SK-N-SH (cell line): ENCODE measurements at regions not wholly inside any gene's neighbourhood (a gene's known extent, or its start where the extent isn't known, plus 50 kb on each side); places are given as distances from the start of the nearest gene placed in this dataset.

Source experiments
- CTCF ChIA-PET: fragments of 300-600, 350-600 bp; formaldehyde crosslinking; extraction: SDS; loops from one replicate; lab custom pipeline; 2021; lab: Yijun Ruan, JAX
- POLR2A ChIA-PET: fragments of 350-600 bp; sonication (Branson Sonifier 250); formaldehyde crosslinking; extraction: SDS; loops from one replicate; lab custom pipeline; 2020; ENCODE audit warnings: antibody characterized with exemption, inconsistent platforms; lab: Yijun Ruan, JAX
- DNase-seq: peaks from one replicate; pipeline ENCODE4 v3.0.0; 2012
- H2AFZ ChIP-seq: fragments of 200-600 bp; sonication (generic); 2 replicates; pipeline ENCODE4 v1.8.1; 2016; ENCODE audit warnings: antibody characterized with exemption, mild to moderate bottlenecking, low read depth
- H3F3A ChIP-seq: fragments of 200-600 bp; sonication (generic); replicated peaks from 2 replicates; pipeline ENCODE3; 2016; ENCODE audit warnings: antibody characterized with exemption, mild to moderate bottlenecking; ENCODE audit not compliant: insufficient read depth
- H3K27ac ChIP-seq, 2 experiments: fragments of 200-500 bp in 1 of 2; fragments of 200-600 bp in 1 of 2; sonication (Bioruptor generic) in 1 of 2; sonication (generic), shearing (Covaris generic) in 1 of 2; 2 replicates each; pipeline versions ENCODE4 v1.5.1 to v1.6.1; 2014 to 2016; ENCODE audit warnings: low read depth in 2 of 2, inconsistent platforms in 1 of 2, low read length in 1 of 2, mild to moderate bottlenecking in 1 of 2, mixed read lengths in 1 of 2
- H3K27me3 ChIP-seq: fragments of 200-600 bp; sonication (generic), shearing (Covaris generic); 2 replicates; pipeline ENCODE4 v1.6.1; 2016; ENCODE audit warnings: mixed run types; ENCODE audit not compliant: insufficient read depth
- H3K36me3 ChIP-seq, 2 experiments: fragments of 200-500 bp in 1 of 2; fragments of 200-600 bp in 1 of 2; sonication (Bioruptor generic) in 1 of 2; sonication (generic) in 1 of 2; replicated peaks in 1 of 2; 2 replicates each; pipeline versions ENCODE3 to v1.5.1; 2014 to 2016; ENCODE audit warnings: low read length in 1 of 2, mild to moderate bottlenecking in 1 of 2; ENCODE audit not compliant: insufficient read depth in 2 of 2, control insufficient read depth in 1 of 2
- H3K4me1 ChIP-seq, 2 experiments: fragments of 200-500 bp in 1 of 2; fragments of 200-600 bp in 1 of 2; sonication (Bioruptor generic) in 1 of 2; sonication (generic), shearing (Covaris generic) in 1 of 2; 2 replicates each; pipeline versions ENCODE4 v1.5.1 to v1.6.1; 2014 to 2016; ENCODE audit warnings: low read depth in 1 of 2, low read length in 1 of 2, mixed run types in 1 of 2; ENCODE audit not compliant: insufficient read depth in 2 of 2, control insufficient read depth in 1 of 2
- H3K4me2 ChIP-seq: fragments of 200-600 bp; sonication (generic), shearing (Covaris generic); 2 replicates; pipeline ENCODE4 v1.6.1; 2017; ENCODE audit warnings: mixed run types
- H3K4me3 ChIP-seq, 2 experiments: fragments of 200-500 bp in 1 of 2; fragments of 200-600 bp in 1 of 2; sonication (Bioruptor generic) in 1 of 2; sonication (generic), shearing (Covaris generic) in 1 of 2; 2 replicates each; pipeline versions ENCODE4 v1.5.1 to v1.8.1; 2014 to 2016; ENCODE audit warnings: low read depth in 2 of 2, inconsistent platforms in 1 of 2, low read length in 1 of 2, mild to moderate bottlenecking in 1 of 2, mixed read lengths in 1 of 2, moderate library complexity in 1 of 2
- H3K79me2 ChIP-seq: fragments of 200-600 bp; sonication (generic); 2 replicates; pipeline ENCODE4 v1.8.1; 2017; ENCODE audit warnings: mild to moderate bottlenecking; ENCODE audit not compliant: insufficient read depth
- H3K9ac ChIP-seq: fragments of 200-600 bp; sonication (generic); 2 replicates; pipeline ENCODE4 v1.6.1; 2017; ENCODE audit warnings: mixed run types
- H3K9me2 ChIP-seq: fragments of 200-600 bp; sonication (generic); 2 replicates; pipeline ENCODE4 v1.6.1; 2017; ENCODE audit warnings: mixed run types
- H3K9me3 ChIP-seq: fragments of 200-600 bp; sonication (generic); 2 replicates; pipeline ENCODE4 v1.6.1; 2017; ENCODE audit warnings: mixed run types, mild to moderate bottlenecking, moderate library complexity
- H4K20me1 ChIP-seq: fragments of 200-600 bp; sonication (generic); 2 replicates; pipeline ENCODE4 v1.6.1; 2017; ENCODE audit warnings: mild to moderate bottlenecking, mixed run types; ENCODE audit not compliant: insufficient read depth
- FOSL2 ChIP-seq: IDR thresholded peaks from 2 replicates; pipeline ENCODE4 v1.4.0; 2012; ENCODE audit warnings: low read depth, mild to moderate bottlenecking, moderate library complexity, borderline replicate concordance
- NFIC ChIP-seq: IDR thresholded peaks from 2 replicates; pipeline ENCODE4 v1.4.0; 2012; ENCODE audit warnings: borderline replicate concordance
- RAD21 ChIP-seq: IDR thresholded peaks from 2 replicates; pipeline ENCODE4 v1.6.1; 2012; ENCODE audit warnings: mild to moderate bottlenecking, low read length
- TAF1 ChIP-seq: IDR thresholded peaks from 2 replicates; pipeline ENCODE4 v1.6.1; 2012; ENCODE audit warnings: low read depth, mild to moderate bottlenecking, low read length, moderate library complexity, borderline replicate concordance
- WGBS: methylation state at CpG from one replicate; pipeline ENCODE4 v1.1.6; 2017; ENCODE audit warnings: low lambda C conversion rate; 5-methylcytosine and 5-hydroxymethylcytosine counted together
- TF ChIP-seq, protein P1 (sequence below): IDR thresholded peaks from 2 replicates; pipeline ENCODE4 v1.6.1; 2012; ENCODE audit warnings: mild to moderate bottlenecking, low read depth, low read length, moderate library complexity
- TF ChIP-seq, protein P2 (sequence below): fragments of 150-350 bp; IDR thresholded peaks from 2 replicates; pipeline ENCODE4 v1.6.1; 2016; ENCODE audit warnings: mild to moderate bottlenecking, low read depth, low read length

GRCh38 chr13:90796474-90796873, 551.0 kb upstream of the MIR17HG start:
- H4K20me1 ChIP-seq, result no peaks in the 10 kb centered on the region
- H3K79me2 ChIP-seq, result no peaks in the 10 kb centered on the region
- TF ChIP-seq NFIC (no peak), TAF1 (no peak)
- H3K9ac ChIP-seq, result no peak overlapping the region
- peaks cover 0 to 8% of the 10 kb centered on the region in 2 experiments; a peak in 3 of 4 replicates for H3K4me1 ChIP-seq
- H3K36me3 ChIP-seq, result no peaks in the 10 kb centered on the region
- H3F3A ChIP-seq, result no peaks in the 10 kb centered on the region
- ChIA-PET POLR2A (no interaction called here), CTCF (no interaction called here)
- no peaks in the 10 kb centered on the region for H3K9me2 ChIP-seq
- H3K4me3 ChIP-seq, result no peak overlapping the region
- no peak overlapping the region for H2AFZ ChIP-seq
- H3K27me3 ChIP-seq, result no peaks in the 10 kb centered on the region
- 65% methylated on average over 4 of the region's 4 CpGs for WGBS
- H3K4me2 ChIP-seq, result no peak overlapping the region
- H3K27ac ChIP-seq, result no peak overlapping the region
- no peaks in the 10 kb centered on the region for H3K9me3 ChIP-seq
- no peak for DNase-seq

- no peak overlapping the region for H3K27ac ChIP-seq
- no peak overlapping the region for H2AFZ ChIP-seq
- H3K4me3 ChIP-seq, result no peak overlapping the region
- H4K20me1 ChIP-seq, result no peaks in the 10 kb centered on the region
- H3K9me3 ChIP-seq, result no peaks in the 10 kb centered on the region
- H3K9me2 ChIP-seq, result no peaks in the 10 kb centered on the region
- no peaks in the 10 kb centered on the region for H3F3A ChIP-seq
- H3K9ac ChIP-seq, result no peak overlapping the region
- whole genome bisulfite sequencing, result 75% methylated on average over 2 of the region's 2 CpGs
- H3K79me2 ChIP-seq, result no peaks in the 10 kb centered on the region
- peaks cover 0 to 8% of the 10 kb centered on the region in 2 experiments; a peak in 3 of 4 replicates for H3K4me1 ChIP-seq
- H3K27me3 ChIP-seq, result no peaks in the 10 kb centered on the region
- TF ChIP-seq RAD21, result no peak
- TF ChIP-seq, protein P1, sequence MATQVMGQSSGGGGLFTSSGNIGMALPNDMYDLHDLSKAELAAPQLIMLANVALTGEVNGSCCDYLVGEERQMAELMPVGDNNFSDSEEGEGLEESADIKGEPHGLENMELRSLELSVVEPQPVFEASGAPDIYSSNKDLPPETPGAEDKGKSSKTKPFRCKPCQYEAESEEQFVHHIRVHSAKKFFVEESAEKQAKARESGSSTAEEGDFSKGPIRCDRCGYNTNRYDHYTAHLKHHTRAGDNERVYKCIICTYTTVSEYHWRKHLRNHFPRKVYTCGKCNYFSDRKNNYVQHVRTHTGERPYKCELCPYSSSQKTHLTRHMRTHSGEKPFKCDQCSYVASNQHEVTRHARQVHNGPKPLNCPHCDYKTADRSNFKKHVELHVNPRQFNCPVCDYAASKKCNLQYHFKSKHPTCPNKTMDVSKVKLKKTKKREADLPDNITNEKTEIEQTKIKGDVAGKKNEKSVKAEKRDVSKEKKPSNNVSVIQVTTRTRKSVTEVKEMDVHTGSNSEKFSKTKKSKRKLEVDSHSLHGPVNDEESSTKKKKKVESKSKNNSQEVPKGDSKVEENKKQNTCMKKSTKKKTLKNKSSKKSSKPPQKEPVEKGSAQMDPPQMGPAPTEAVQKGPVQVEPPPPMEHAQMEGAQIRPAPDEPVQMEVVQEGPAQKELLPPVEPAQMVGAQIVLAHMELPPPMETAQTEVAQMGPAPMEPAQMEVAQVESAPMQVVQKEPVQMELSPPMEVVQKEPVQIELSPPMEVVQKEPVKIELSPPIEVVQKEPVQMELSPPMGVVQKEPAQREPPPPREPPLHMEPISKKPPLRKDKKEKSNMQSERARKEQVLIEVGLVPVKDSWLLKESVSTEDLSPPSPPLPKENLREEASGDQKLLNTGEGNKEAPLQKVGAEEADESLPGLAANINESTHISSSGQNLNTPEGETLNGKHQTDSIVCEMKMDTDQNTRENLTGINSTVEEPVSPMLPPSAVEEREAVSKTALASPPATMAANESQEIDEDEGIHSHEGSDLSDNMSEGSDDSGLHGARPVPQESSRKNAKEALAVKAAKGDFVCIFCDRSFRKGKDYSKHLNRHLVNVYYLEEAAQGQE, result no peak
- ChIA-PET POLR2A (no interaction called here), CTCF (no interaction called here)
- H3K4me2 ChIP-seq, result no peak overlapping the region
- DNase-seq, result no peak
- H3K36me3 ChIP-seq, result no peaks in the 10 kb centered on the region
These were observed 550.2 kb upstream of the MIR17HG start for GRCh38 chr13:90797335-90797734.

- CTCF ChIA-PET, result no interaction called here
- WGBS, result 77% methylated on average over 3 of the region's 3 CpGs
- H3K4me2 ChIP-seq, result no peak overlapping the region
- H3K9me2 ChIP-seq, result no peaks in the 10 kb centered on the region
- H3F3A ChIP-seq, result no peaks in the 10 kb centered on the region
- H3K79me2 ChIP-seq, result no peaks in the 10 kb centered on the region
- POLR2A ChIA-PET, result no interaction called here
- no peak for DNase-seq
- H3K36me3 ChIP-seq, result no peaks in the 10 kb centered on the region
- TF ChIP-seq FOSL2, result no peak
- TF ChIP-seq, protein P2, sequence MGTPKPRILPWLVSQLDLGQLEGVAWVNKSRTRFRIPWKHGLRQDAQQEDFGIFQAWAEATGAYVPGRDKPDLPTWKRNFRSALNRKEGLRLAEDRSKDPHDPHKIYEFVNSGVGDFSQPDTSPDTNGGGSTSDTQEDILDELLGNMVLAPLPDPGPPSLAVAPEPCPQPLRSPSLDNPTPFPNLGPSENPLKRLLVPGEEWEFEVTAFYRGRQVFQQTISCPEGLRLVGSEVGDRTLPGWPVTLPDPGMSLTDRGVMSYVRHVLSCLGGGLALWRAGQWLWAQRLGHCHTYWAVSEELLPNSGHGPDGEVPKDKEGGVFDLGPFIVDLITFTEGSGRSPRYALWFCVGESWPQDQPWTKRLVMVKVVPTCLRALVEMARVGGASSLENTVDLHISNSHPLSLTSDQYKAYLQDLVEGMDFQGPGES, result no peak
- no peak overlapping the region for H3K9ac ChIP-seq
- H3K9me3 ChIP-seq, result no peaks in the 10 kb centered on the region
- no peak overlapping the region for H3K4me3 ChIP-seq
- no peak overlapping the region for H2AFZ ChIP-seq
- no peak overlapping the region for H3K27ac ChIP-seq
- H3K27me3 ChIP-seq, result no peaks in the 10 kb centered on the region
- no peaks in the 10 kb centered on the region for H4K20me1 ChIP-seq
- peaks cover 0 to 8% of the 10 kb centered on the region in 2 experiments; a peak in 3 of 4 replicates for H3K4me1 ChIP-seq
These were observed 549.1 kb upstream of the MIR17HG start for GRCh38 chr13:90798381-90798780.
